ENCODE measurements at regions not wholly inside any gene's neighbourhood (a gene's known extent, or its start where the extent isn't known, plus 50 kb on each side); places are given as distances from the start of the nearest gene placed in this dataset.

GRCh38 chr15:94602754-94603470 lies 371.6 kb downstream of the MCTP2 start:
- TF ChIP-seq, protein P1, sequence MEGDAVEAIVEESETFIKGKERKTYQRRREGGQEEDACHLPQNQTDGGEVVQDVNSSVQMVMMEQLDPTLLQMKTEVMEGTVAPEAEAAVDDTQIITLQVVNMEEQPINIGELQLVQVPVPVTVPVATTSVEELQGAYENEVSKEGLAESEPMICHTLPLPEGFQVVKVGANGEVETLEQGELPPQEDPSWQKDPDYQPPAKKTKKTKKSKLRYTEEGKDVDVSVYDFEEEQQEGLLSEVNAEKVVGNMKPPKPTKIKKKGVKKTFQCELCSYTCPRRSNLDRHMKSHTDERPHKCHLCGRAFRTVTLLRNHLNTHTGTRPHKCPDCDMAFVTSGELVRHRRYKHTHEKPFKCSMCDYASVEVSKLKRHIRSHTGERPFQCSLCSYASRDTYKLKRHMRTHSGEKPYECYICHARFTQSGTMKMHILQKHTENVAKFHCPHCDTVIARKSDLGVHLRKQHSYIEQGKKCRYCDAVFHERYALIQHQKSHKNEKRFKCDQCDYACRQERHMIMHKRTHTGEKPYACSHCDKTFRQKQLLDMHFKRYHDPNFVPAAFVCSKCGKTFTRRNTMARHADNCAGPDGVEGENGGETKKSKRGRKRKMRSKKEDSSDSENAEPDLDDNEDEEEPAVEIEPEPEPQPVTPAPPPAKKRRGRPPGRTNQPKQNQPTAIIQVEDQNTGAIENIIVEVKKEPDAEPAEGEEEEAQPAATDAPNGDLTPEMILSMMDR (IDR thresholded peaks at IDR 0.05): no peak
- no peak for TF ChIP-seq EP300 (IDR thresholded peaks at IDR 0.05)

Data from suprapubic skin (tissue), 3 donors.